ENCODE measurements at regions not wholly inside any gene's neighbourhood (a gene's known extent, or its start where the extent isn't known, plus 50 kb on each side); places are given as distances from the start of the nearest gene placed in this dataset.
"Not testable (repeated sequence)": the region's sequence is repeated elsewhere in the genome, so short reads cannot be mapped to it uniquely, and the experiment has no call there.

DNA sequence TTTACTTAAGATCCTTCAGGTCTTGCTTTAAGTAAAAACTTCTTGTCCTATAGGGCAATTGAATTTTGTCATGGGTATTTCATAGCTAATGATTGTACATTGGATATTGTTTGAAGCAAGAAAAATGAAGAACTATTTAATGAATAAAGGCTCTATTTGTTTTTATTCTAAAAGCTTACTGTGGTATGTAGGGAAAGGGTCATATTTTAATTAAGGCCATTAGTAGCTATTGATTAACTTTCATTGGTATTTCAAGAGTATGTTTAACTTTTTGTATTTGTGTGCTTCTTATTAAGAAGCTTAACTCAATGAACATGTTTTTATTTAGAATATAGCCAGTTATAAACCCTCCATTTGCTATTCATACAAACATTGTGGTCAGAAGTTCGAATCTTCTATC, 1951.8 kb upstream of the ADGRL3 start:
- no peak for DNase-seq

DNA sequence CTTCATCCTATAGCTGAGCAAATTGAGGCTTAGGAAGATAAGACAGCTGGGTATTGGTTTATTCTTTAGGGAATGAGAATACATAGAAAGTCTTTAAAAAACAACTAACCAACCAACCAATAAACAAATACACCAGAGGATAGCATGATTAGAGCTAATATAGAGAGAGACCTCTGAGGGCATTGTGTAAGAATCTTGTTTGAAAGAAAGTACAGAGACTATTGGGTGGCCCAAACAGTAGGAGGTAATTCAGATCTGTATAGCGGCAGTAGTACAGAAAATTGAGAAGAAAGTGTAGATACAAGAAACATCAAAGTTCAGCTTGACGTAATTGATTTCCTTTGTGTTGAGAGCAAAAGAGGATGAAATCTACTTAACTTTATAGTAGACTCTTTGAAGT, 1951.0 kb upstream of the ADGRL3 start:
- DNase-seq = no peak

- DNase-seq = no peak
These were observed 1942.1 kb upstream of the ADGRL3 start for GRCh38 chr4:59258002-59258401.

- DNase-seq = no peak
These were observed 1892.5 kb upstream of the ADGRL3 start for GRCh38 chr4:59307609-59308008.

DNA sequence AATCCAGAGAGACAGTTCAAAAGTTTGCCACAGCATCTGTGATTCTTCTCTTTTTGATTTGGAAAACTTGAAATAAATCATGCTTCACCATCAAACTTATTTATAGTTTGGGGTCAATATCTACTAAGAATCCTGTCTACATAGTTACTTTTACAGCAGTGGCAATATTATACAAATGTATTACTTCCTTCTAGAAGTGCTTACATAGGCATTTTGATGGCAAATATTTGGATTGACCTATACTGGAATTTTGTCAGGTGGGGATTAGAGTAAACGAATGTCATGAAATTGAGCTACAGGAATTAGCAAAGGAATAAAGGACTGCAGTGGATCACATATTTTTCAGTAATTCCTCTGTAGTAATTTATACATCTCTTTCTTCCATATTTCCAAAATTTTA, 1885.5 kb upstream of the ADGRL3 start:
- no peak for DNase-seq

- DNase-seq = no peak
These were observed 1860.5 kb upstream of the ADGRL3 start for GRCh38 chr4:59339631-59340030.

- DNase-seq = no peak
These were observed 1858.6 kb upstream of the ADGRL3 start for GRCh38 chr4:59341506-59341905.

GRCh38 chr4:59348949-59349348, 1851.2 kb upstream of the ADGRL3 start:
- DNase-seq = no peak

GRCh38 chr4:59369229-59369628, 1830.9 kb upstream of the ADGRL3 start:
- no peak for DNase-seq

- DNase-seq = no peak
These were observed 1825.7 kb upstream of the ADGRL3 start for GRCh38 chr4:59374416-59374815.

DNA sequence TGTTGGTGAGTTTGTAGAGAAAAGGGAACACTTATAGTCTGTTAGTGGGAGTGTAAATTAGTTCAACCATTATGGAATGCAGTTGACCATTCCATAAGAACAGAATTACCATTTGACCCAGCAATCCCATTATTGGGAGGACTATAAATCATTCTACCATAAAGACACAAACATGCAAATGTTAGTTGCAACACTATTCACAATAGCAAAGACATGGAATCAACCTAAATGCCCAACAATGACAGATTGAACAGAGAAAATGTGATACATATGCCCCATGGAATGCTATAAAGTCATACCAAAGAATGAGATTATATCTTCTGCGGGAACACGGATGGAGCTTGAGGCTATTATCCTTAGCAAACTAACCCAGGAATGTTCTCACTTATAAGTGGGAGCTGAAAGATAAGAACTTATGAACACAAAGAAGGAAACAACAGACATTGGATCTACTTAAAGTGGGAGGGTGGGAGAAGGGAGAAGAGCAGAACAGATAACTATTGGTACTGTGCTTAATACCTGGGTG, 1819.2 kb upstream of the ADGRL3 start:
- no peak for DNase-seq

- no peak for DNase-seq
These were observed 1818.5 kb upstream of the ADGRL3 start for GRCh38 chr4:59381591-59381990.

GRCh38 chr4:59387759-59388758, 1812.1 kb upstream of the ADGRL3 start:
- DNase-seq = no peak

- no peak for DNase-seq
These were observed 1806.3 kb upstream of the ADGRL3 start for GRCh38 chr4:59393780-59394179.

- no peak for DNase-seq
These were observed 1799.8 kb upstream of the ADGRL3 start for GRCh38 chr4:59400334-59400733.

- no peak for DNase-seq
These were observed 1790.5 kb upstream of the ADGRL3 start for GRCh38 chr4:59409647-59410046.

- no peak for DNase-seq
These were observed 1787.4 kb upstream of the ADGRL3 start for GRCh38 chr4:59412739-59413138.

GRCh38 chr4:59455751-59456150, 1744.4 kb upstream of the ADGRL3 start:
- DNase-seq = no peak

DNA sequence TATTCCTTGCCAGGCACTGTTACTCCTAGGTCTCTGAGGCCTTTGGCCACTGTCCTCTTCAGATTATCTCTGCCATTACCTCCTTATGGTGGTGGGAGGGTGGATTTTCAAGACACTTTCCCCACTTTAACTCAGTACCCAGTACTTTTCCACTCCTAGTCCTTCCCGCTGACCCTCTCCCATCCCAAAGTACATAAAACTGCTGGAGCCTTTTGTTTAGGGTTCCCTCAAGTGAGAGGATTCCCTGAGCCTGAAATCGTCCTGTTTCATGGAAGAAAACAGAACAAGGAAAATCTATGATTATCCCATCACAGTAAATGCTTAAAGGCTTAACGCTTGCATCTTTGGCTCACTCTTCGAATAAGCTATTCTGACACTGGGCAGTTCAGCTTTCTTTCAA, 1742.5 kb upstream of the ADGRL3 start:
- DNase-seq = no peak

GRCh38 chr4:59484944-59485343, 1715.2 kb upstream of the ADGRL3 start:
- peak; percentile 22 to 58 for DNase-seq

- DNase-seq = no peak
These were observed 1700.0 kb upstream of the ADGRL3 start for GRCh38 chr4:59500103-59500502.

DNA sequence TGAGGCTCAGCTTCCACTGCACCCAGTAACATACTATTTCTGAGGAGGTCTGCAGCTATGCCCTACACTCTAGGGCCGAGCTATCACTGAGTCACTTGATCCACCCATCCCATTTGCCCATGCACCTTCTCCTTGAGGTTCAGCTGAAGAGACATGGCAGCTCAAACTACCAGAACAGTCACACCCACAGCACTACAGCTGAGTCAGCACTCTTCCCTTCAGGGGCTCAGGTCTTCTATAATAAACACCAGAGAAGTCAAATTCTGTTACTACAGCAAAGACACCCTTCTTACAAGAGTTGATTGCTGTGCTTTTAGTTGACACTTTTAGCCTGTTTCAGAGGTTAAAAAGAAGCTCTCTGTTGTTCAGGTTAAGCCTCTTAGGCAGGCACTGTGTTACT, 1696.4 kb upstream of the ADGRL3 start:
- no peak for DNase-seq

DNA sequence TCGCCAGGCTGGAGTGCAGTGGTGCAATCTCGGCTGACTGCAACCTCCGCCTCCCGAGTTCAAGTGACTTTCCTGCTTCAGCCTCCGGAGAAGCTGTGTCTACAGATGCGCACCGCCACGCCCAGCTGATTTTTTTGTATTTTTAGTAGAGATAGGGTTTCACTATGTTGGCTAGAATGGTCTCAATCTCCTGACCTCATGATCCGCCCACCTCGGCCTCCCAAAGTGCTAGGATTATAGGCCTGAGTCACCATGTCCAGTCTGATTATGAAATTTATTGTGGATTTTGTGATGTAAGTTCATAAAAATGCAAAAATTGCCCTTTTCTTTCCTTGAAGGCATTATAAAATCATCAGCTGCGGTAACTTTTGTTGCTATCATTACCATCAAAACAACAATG, 1688.3 kb upstream of the ADGRL3 start:
- DNase-seq = not testable (repeated sequence)

- no peak for DNase-seq
These were observed 1683.1 kb upstream of the ADGRL3 start for GRCh38 chr4:59517007-59517406.

All from NCI-H2081 (cell line).